ENCODE measurements at regions not wholly inside any gene's neighbourhood (a gene's known extent, or its start where the extent isn't known, plus 50 kb on each side); places are given as distances from the start of the nearest gene placed in this dataset.

DNA sequence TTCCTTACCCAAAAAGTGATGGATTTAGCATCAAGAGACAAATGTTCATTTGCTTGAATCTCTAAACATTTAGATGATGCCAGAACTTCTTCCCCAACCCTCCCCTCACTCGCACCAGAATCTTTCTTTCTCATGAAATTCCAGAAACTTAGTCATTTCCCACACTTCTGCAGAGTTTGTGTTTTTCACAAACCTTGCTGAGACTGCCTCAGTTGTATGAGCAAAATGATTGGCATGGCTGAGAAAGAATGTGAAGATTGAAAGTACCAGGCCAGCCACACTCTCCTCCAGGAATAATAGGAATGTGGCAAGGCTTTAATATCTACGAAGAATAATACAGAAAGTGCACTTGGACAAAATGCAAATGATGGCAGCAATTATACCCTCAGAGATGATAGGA is 428.3 kb upstream of the CDH6 start:
- H2BK12ac ChIP-seq (ENCODE audit: low read length) = no peak overlapping the region
- H2BK5ac ChIP-seq (ENCODE audit: low read depth, low read length, poor library complexity) = no peak overlapping the region
- H2AK5ac ChIP-seq (ENCODE audit: low read length) = no peak overlapping the region
- H3K23ac ChIP-seq (ENCODE audit: low read length) = no peak overlapping the region
- no peaks in the 10 kb centered on the region for H3K4me1 ChIP-seq (ENCODE audit: control insufficient read depth in 1 of 2, insufficient read depth in 2 of 2, low read length in 2 of 2)
- H3K4ac ChIP-seq (ENCODE audit: low read depth, low read length) = no peak overlapping the region
- H3K4me3 ChIP-seq (ENCODE audit: low read depth, low read length) = no peak overlapping the region
- H3K79me1 ChIP-seq (ENCODE audit: low read length) = no peaks in the 10 kb centered on the region
- H3K9ac ChIP-seq (ENCODE audit: low read length) = no peak overlapping the region
- H3K9me3 ChIP-seq (ENCODE audit: insufficient read depth, low read depth, low read length) = no peaks in the 10 kb centered on the region
- no peak overlapping the region for H3K4me2 ChIP-seq (ENCODE audit: low read length)
- no peaks in the 10 kb centered on the region for H3K79me2 ChIP-seq (ENCODE audit: control insufficient read depth, insufficient read depth, low read length, poor library complexity)
- H3K36me3 ChIP-seq (ENCODE audit: control insufficient read depth in 1 of 2, insufficient read depth in 2 of 2, low read length in 2 of 2) = no peaks in the 10 kb centered on the region
- H2BK120ac ChIP-seq (ENCODE audit: insufficient read depth, low read length, poor library complexity) = no peak overlapping the region
- H3K14ac ChIP-seq (ENCODE audit: low read length) = no peak overlapping the region
- DNase-seq = peak in 1 of 2 donors; percentile 13
- WGBS (ENCODE audit: extremely low coverage, insufficient coverage, insufficient read length) = 100% methylated on average over 1 of the region's 2 CpGs
- H3K27ac ChIP-seq (ENCODE audit: low read depth, low read length) = no peak overlapping the region
- H4K8ac ChIP-seq (ENCODE audit: low read depth, low read length) = no peak overlapping the region
- no peak overlapping the region for H4K91ac ChIP-seq (ENCODE audit: low read depth, low read length)
- no peak overlapping the region for H3K18ac ChIP-seq (ENCODE audit: low read length)
- H4K12ac ChIP-seq (ENCODE audit: low read depth, low read length) = no peak overlapping the region
- H2AFZ ChIP-seq (ENCODE audit: insufficient read depth, low read length, poor library complexity) = no peak overlapping the region
- H3K27me3 ChIP-seq (ENCODE audit: insufficient read depth, low read length) = no peaks in the 10 kb centered on the region

DNA sequence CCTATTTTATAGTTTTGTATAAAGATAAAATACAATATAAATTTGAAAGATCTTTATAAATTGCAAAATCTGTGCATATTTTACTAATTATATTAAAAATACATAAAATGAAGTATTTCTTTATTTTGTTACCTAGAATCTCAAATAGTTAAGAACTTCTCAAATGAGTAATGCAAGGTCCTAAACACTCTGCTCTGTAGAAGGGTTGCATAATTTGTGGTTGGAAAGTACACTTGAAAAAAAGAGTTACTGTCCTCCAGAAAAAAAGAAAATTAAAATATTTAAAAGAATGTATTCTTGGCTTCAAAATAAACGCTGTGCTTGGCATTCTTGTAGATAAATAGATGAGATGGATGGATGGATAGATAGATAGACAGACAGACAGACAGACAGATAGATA is 428.8 kb upstream of the CDH6 start:
- H3K9ac ChIP-seq (ENCODE audit: low read length) = no peak overlapping the region
- H4K12ac ChIP-seq (ENCODE audit: low read depth, low read length) = no peak overlapping the region
- H3K4ac ChIP-seq (ENCODE audit: low read depth, low read length) = no peak overlapping the region
- no peak overlapping the region for H4K91ac ChIP-seq (ENCODE audit: low read depth, low read length)
- no peak overlapping the region for H3K4me2 ChIP-seq (ENCODE audit: low read length)
- H3K18ac ChIP-seq (ENCODE audit: low read length) = no peak overlapping the region
- H3K27ac ChIP-seq (ENCODE audit: low read depth, low read length) = no peak overlapping the region
- H3K79me1 ChIP-seq (ENCODE audit: low read length) = no peaks in the 10 kb centered on the region
- no peaks in the 10 kb centered on the region for H3K36me3 ChIP-seq (ENCODE audit: control insufficient read depth in 1 of 2, insufficient read depth in 2 of 2, low read length in 2 of 2)
- H3K14ac ChIP-seq (ENCODE audit: low read length) = no peak overlapping the region
- DNase-seq = no peak
- no peak overlapping the region for H2BK12ac ChIP-seq (ENCODE audit: low read length)
- no peak overlapping the region for H2BK5ac ChIP-seq (ENCODE audit: low read depth, low read length, poor library complexity)
- no peak overlapping the region for H2AK5ac ChIP-seq (ENCODE audit: low read length)
- H4K8ac ChIP-seq (ENCODE audit: low read depth, low read length) = no peak overlapping the region
- H3K4me3 ChIP-seq (ENCODE audit: low read depth, low read length) = no peak overlapping the region
- no CpG with 5 or more reads among the region's 1 CpG for WGBS (ENCODE audit: extremely low coverage, insufficient coverage, insufficient read length)
- no peaks in the 10 kb centered on the region for H3K79me2 ChIP-seq (ENCODE audit: control insufficient read depth, insufficient read depth, low read length, poor library complexity)
- no peaks in the 10 kb centered on the region for H3K4me1 ChIP-seq (ENCODE audit: control insufficient read depth in 1 of 2, insufficient read depth in 2 of 2, low read length in 2 of 2)
- no peak overlapping the region for H2AFZ ChIP-seq (ENCODE audit: insufficient read depth, low read length, poor library complexity)
- no peak overlapping the region for H2BK120ac ChIP-seq (ENCODE audit: insufficient read depth, low read length, poor library complexity)
- no peak overlapping the region for H3K23ac ChIP-seq (ENCODE audit: low read length)
- H3K9me3 ChIP-seq (ENCODE audit: insufficient read depth, low read depth, low read length) = no peaks in the 10 kb centered on the region
- H3K27me3 ChIP-seq (ENCODE audit: insufficient read depth, low read length) = no peaks in the 10 kb centered on the region

DNA sequence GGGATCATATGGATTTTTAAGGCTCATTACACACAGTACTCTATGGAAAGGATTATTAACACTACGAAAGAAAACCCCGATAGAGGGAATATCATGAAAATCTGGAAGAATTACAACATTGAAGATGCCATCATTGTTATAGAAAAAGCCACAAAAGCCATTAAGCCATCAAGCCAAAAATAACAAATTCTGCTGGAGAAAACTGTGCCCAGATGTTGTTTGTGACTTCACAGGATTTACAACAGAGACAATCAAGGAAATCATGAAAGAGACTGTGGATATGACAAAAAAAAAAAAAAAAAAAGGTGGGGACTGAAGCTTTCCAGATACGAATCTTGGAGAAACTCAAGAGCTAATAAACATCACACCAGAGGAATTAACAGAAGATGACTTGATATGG is 433.8 kb upstream of the CDH6 start:
- no CpG with 5 or more reads among the region's 3 CpGs for WGBS (ENCODE audit: extremely low coverage, insufficient coverage, insufficient read length)
- H3K79me2 ChIP-seq (ENCODE audit: control insufficient read depth, insufficient read depth, low read length, poor library complexity) = no peaks in the 10 kb centered on the region
- no peak for DNase-seq
- H3K23ac ChIP-seq (ENCODE audit: low read length) = no peak overlapping the region
- no peak overlapping the region for H2AFZ ChIP-seq (ENCODE audit: insufficient read depth, low read length, poor library complexity)
- no peaks in the 10 kb centered on the region for H3K36me3 ChIP-seq (ENCODE audit: control insufficient read depth in 1 of 2, insufficient read depth in 2 of 2, low read length in 2 of 2)
- no peak overlapping the region for H3K9ac ChIP-seq (ENCODE audit: low read length)
- H3K9me3 ChIP-seq (ENCODE audit: insufficient read depth, low read depth, low read length) = no peaks in the 10 kb centered on the region
- H4K8ac ChIP-seq (ENCODE audit: low read depth, low read length) = no peak overlapping the region
- H4K12ac ChIP-seq (ENCODE audit: low read depth, low read length) = no peak overlapping the region
- H3K79me1 ChIP-seq (ENCODE audit: low read length) = no peaks in the 10 kb centered on the region
- H2BK12ac ChIP-seq (ENCODE audit: low read length) = no peak overlapping the region
- H4K91ac ChIP-seq (ENCODE audit: low read depth, low read length) = no peak overlapping the region
- no peak overlapping the region for H3K4ac ChIP-seq (ENCODE audit: low read depth, low read length)
- no peaks in the 10 kb centered on the region for H3K27me3 ChIP-seq (ENCODE audit: insufficient read depth, low read length)
- no peak overlapping the region for H2BK5ac ChIP-seq (ENCODE audit: low read depth, low read length, poor library complexity)
- H3K4me1 ChIP-seq (ENCODE audit: control insufficient read depth in 1 of 2, insufficient read depth in 2 of 2, low read length in 2 of 2) = no peaks in the 10 kb centered on the region
- no peak overlapping the region for H2AK5ac ChIP-seq (ENCODE audit: low read length)
- H3K27ac ChIP-seq (ENCODE audit: low read depth, low read length) = no peak overlapping the region
- no peak overlapping the region for H3K14ac ChIP-seq (ENCODE audit: low read length)
- no peak overlapping the region for H3K18ac ChIP-seq (ENCODE audit: low read length)
- no peak overlapping the region for H2BK120ac ChIP-seq (ENCODE audit: insufficient read depth, low read length, poor library complexity)
- H3K4me2 ChIP-seq (ENCODE audit: low read length) = no peak overlapping the region
- no peak overlapping the region for H3K4me3 ChIP-seq (ENCODE audit: low read depth, low read length)

DNA sequence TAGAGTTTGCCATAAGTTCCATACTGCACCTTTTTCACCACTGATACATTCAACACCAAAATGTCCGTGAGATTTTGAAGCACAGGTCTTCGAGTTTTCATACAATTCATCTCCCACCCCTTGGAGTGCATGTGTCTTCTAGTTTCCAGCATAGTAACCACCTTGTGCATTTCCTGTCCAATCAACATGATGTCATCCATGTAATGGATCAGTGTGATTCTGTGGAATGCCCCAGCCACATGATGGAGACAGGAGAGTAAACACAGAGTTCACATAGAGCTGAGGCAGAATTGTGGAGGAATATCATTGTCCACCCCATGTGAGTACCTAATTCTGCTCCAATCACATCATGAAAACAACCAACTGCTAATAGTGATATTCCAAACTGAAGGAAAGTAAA is 441.5 kb upstream of the CDH6 start:
- Histone ChIP-seq H4K91ac (ENCODE audit: low read depth, low read length) (no peak overlapping the region), H3K79me2 (ENCODE audit: control insufficient read depth, insufficient read depth, low read length, poor library complexity) (no peaks in the 10 kb centered on the region), H3K27me3 (ENCODE audit: insufficient read depth, low read length) (no peaks in the 10 kb centered on the region), H2BK12ac (ENCODE audit: low read length) (no peak overlapping the region), H3K4ac (ENCODE audit: low read depth, low read length) (no peak overlapping the region), H2BK120ac (ENCODE audit: insufficient read depth, low read length, poor library complexity) (no peak overlapping the region), H3K4me1 (ENCODE audit: control insufficient read depth in 1 of 2, insufficient read depth in 2 of 2, low read length in 2 of 2) (no peaks in the 10 kb centered on the region), H3K79me1 (ENCODE audit: low read length) (no peaks in the 10 kb centered on the region), H3K4me3 (ENCODE audit: low read depth, low read length) (no peak overlapping the region), H3K9ac (ENCODE audit: low read length) (no peak overlapping the region), H3K18ac (ENCODE audit: low read length) (no peak overlapping the region), H2AK5ac (ENCODE audit: low read length) (no peak overlapping the region), H3K27ac (ENCODE audit: low read depth, low read length) (no peak overlapping the region), H4K8ac (ENCODE audit: low read depth, low read length) (no peak overlapping the region), H2BK5ac (ENCODE audit: low read depth, low read length, poor library complexity) (no peak overlapping the region), H3K36me3 (ENCODE audit: control insufficient read depth in 1 of 2, insufficient read depth in 2 of 2, low read length in 2 of 2) (no peaks in the 10 kb centered on the region), H4K12ac (ENCODE audit: low read depth, low read length) (no peak overlapping the region), H3K9me3 (ENCODE audit: insufficient read depth, low read depth, low read length) (peaks cover 3% of the 10 kb centered on the region), H2AFZ (ENCODE audit: insufficient read depth, low read length, poor library complexity) (no peak overlapping the region), H3K4me2 (ENCODE audit: low read length) (no peak overlapping the region), H3K23ac (ENCODE audit: low read length) (no peak overlapping the region), H3K14ac (ENCODE audit: low read length) (no peak overlapping the region)
- no CpG with 5 or more reads among the region's 2 CpGs for WGBS (ENCODE audit: extremely low coverage, insufficient coverage, insufficient read length)
- no peak for DNase-seq
